Subcutaneous abdominal adipose tissue (tissue), 5 donors: ENCODE measurements at regions not wholly inside any gene's neighbourhood (a gene's known extent, or its start where the extent isn't known, plus 50 kb on each side); places are given as distances from the start of the nearest gene placed in this dataset.
A peak's percentile ranks its signal among the peaks of the same experiment; 100 is the strongest.

ENCODE experiments used
- H3K27ac ChIP-seq: one replicate; pipeline ENCODE4 v1.7.0; 2013; ENCODE audit warnings: low read depth, mild to moderate bottlenecking, inconsistent platforms, low read length, moderate library complexity
- H3K27me3 ChIP-seq, 5 donors: one replicate each; pipeline ENCODE4 v1.7.0; 2013; ENCODE audit warnings: low read length in 5 of 5, inconsistent platforms in 1 of 5; ENCODE audit not compliant: control insufficient read depth in 5 of 5, insufficient read depth in 4 of 5
- H3K36me3 ChIP-seq, 5 donors: one replicate each; pipeline ENCODE4 v1.7.0; 2013; ENCODE audit warnings: low read length in 5 of 5; ENCODE audit not compliant: control insufficient read depth in 5 of 5, insufficient read depth in 5 of 5
- H3K4me1 ChIP-seq, 5 donors: one replicate each; pipeline ENCODE4 v1.7.0; 2013; ENCODE audit warnings: low read length in 5 of 5, mild to moderate bottlenecking in 3 of 5, moderate library complexity in 1 of 5; ENCODE audit not compliant: control insufficient read depth in 5 of 5, insufficient read depth in 5 of 5
- H3K4me3 ChIP-seq, 5 donors: one replicate each; pipeline ENCODE4 v1.7.0; 2013; ENCODE audit warnings: low read length in 5 of 5, low read depth in 1 of 5
- H3K9ac ChIP-seq, 5 donors: one replicate each; pipeline ENCODE4 v1.7.0; 2013; ENCODE audit warnings: low read length in 5 of 5, mild to moderate bottlenecking in 4 of 5, moderate library complexity in 3 of 5
- H3K9me3 ChIP-seq, 5 donors: one replicate each; pipeline ENCODE4 v1.7.0; 2013; ENCODE audit warnings: low read length in 5 of 5; ENCODE audit not compliant: control insufficient read depth in 5 of 5
- donor health status: healthy.
- donor health status: healthy.
- donor health status: healthy.
- donor health status: healthy.
- donor health status: healthy.

GRCh38 chrX:40446921-40447320 lies 133.8 kb upstream of the ATP6AP2 start:
- no peaks in the 10 kb centered on the region for H3K36me3 ChIP-seq
- H3K27me3 ChIP-seq: peaks cover 0 to 15% (median 5%) of the 10 kb centered on the region in 5 donors
- peaks cover 0 to 11% (median 1%) of the 10 kb centered on the region in 5 donors for H3K4me1 ChIP-seq
- H3K9me3 ChIP-seq: peaks cover 0 to 11% (median 0%) of the 10 kb centered on the region in 5 donors
- no peak overlapping the region for H3K4me3 ChIP-seq
- H3K27ac ChIP-seq: no peak overlapping the region
- no peak overlapping the region for H3K9ac ChIP-seq

DNA sequence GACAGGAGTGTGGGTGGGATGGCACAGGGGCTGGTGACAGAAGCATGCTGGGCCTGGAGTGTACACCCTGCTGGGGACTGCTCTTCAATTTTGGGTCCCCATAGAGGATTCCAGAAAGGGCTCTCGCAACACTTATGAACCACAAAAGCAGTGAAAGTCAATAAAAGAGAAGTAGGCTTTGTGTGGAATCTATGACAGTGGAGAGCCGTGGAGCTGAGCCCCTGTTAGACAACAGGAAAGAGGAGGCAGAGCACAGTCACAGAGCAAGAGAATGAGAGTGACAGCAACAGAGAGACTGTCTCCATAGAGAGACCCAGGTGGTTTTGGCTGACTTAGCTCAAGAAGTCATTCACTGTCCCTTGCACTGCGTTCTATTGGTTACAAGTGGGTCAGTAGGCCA lies 135.1 kb upstream of the ATP6AP2 start:
- Histone ChIP-seq H3K4me1 (peaks cover 0 to 11% (median 1%) of the 10 kb centered on the region in 5 donors), H3K27ac (no peak overlapping the region), H3K9ac (no peak overlapping the region), H3K27me3 (peaks cover 0 to 15% (median 5%) of the 10 kb centered on the region in 5 donors), H3K36me3 (no peaks in the 10 kb centered on the region), H3K9me3 (peaks cover 0 to 11% (median 0%) of the 10 kb centered on the region in 5 donors), H3K4me3 (no peak overlapping the region)

DNA sequence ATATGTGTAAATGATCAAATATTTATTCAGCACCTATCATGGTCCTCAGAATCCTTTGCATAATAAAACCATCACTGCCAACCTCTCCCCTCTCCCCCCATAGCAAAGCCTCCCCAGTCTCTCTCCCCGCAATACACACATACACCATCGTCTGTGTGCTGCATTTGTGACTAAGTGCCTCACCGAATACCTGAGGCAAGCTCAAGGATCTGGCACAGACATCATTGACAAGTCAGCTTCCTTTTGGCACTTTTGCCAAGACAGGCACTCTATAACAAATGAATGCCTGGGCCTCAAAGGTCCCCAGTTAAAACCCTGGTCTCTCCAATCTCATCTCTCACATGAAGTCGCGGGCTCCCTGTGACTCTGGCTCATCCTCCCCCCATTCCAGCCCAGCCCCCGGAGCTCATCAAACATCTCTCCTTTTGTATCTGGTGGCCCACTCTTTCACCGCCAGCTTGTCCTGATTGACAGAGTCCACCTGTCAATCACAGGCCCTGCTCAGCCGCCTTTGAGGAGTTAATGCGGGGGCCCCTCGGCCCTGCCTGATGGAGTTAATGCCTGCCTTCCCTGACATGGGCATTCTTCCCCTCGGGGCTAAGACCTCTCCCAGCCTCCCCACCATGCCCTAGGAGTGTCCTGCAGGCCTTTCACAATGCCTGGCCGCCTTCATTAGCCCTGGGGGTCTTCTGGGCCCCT lies 135.8 kb upstream of the ATP6AP2 start:
- H3K9ac ChIP-seq: no peak overlapping the region
- H3K4me3 ChIP-seq: no peak overlapping the region
- peaks cover 0 to 11% (median 0%) of the 10 kb centered on the region in 5 donors for H3K9me3 ChIP-seq
- no peaks in the 10 kb centered on the region for H3K36me3 ChIP-seq
- H3K27ac ChIP-seq: no peak overlapping the region
- H3K4me1 ChIP-seq: peaks cover 0 to 11% (median 1%) of the 10 kb centered on the region in 5 donors
- peaks cover 0 to 16% (median 5%) of the 10 kb centered on the region in 5 donors for H3K27me3 ChIP-seq

- Histone ChIP-seq H3K27me3 (peaks cover 0 to 19% (median 5%) of the 10 kb centered on the region in 5 donors), H3K9me3 (peaks cover 0 to 11% (median 0%) of the 10 kb centered on the region in 5 donors), H3K4me1 (peaks cover 0 to 11% (median 0%) of the 10 kb centered on the region in 5 donors), H3K27ac (no peak overlapping the region), H3K9ac (no peak overlapping the region), H3K4me3 (no peak overlapping the region), H3K36me3 (no peaks in the 10 kb centered on the region)
Measured at GRCh38 chrX:40444133-40444532, 136.6 kb upstream of the ATP6AP2 start.

DNA sequence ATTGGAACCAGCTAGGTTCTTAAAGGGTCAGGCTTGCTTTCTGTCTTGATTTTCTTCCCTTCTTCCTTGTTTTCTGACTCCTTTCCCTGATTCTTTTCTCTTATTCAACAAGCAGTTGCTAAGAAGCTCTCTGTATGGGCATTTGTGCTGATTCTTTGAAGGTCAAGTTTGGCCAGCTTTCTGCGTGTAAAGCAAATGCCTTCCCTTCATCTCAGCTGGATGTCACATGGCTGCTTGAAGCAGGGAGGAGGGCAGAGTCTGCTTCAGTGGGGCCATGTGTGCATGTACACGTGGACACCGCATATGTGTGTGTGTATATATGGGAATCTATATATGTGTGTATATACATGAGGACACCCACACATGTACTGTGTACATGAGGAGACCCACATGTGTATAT lies 139.9 kb upstream of the ATP6AP2 start:
- Histone ChIP-seq H3K27ac (no peak overlapping the region), H3K4me1 (no peaks in the 10 kb centered on the region), H3K4me3 (no peak overlapping the region), H3K9me3 (peaks cover 0 to 5% (median 0%) of the 10 kb centered on the region in 5 donors), H3K9ac (no peak overlapping the region), H3K27me3 (peaks cover 2 to 24% (median 11%) of the 10 kb centered on the region in 5 donors), H3K36me3 (no peaks in the 10 kb centered on the region)

DNA sequence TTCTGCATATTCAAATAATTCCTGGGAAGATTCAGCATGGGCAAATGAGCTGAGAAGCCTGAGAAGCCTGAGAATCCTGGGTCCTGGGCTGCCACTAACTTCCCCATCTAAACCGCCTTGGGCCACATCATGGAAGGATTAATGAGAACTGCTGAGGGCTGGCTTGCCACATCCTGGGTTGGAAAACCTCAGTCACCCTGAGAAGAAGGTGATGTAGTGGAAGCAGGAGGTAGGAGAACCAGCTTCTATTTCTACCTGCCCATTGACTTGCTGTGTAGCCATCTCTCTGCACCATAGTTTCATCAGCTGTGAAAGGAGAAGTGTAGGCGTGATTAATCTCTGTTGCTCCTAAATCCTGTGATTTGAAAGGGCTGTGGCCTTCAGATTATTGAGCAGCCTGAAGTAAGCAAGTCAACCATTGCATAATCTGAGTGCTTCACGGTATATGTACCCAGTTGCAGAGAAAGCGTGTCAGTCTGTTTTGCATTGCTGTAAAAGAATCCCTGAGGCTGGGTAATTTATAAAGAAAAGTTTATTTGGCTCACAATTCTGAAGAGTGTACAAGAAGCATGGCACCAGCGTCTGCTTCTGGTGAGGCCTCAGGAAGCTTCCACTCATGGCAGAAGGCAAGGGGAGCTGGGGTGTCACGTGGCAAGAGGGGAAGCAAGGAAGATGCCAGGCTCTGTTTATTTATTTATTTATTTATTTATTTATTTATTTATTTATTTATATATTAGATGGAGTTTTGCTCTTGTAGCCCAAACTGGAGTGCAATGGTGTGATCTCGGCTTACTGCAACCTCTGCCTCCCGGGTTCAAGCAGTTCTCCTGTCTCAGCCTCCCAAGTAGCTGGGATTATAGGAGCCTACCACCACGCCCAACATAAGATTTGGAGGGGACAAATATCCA lies 140.9 kb upstream of the ATP6AP2 start:
- Histone ChIP-seq H3K27me3 (peaks cover 0 to 19% (median 10%) of the 10 kb centered on the region in 5 donors), H3K27ac (no peak overlapping the region), H3K9ac (no peak overlapping the region), H3K4me1 (peaks cover 0 to 8% (median 5%) of the 10 kb centered on the region in 5 donors), H3K36me3 (no peaks in the 10 kb centered on the region), H3K9me3 (peaks cover 0 to 2% (median 0%) of the 10 kb centered on the region in 5 donors), H3K4me3 (no peak overlapping the region)

DNA sequence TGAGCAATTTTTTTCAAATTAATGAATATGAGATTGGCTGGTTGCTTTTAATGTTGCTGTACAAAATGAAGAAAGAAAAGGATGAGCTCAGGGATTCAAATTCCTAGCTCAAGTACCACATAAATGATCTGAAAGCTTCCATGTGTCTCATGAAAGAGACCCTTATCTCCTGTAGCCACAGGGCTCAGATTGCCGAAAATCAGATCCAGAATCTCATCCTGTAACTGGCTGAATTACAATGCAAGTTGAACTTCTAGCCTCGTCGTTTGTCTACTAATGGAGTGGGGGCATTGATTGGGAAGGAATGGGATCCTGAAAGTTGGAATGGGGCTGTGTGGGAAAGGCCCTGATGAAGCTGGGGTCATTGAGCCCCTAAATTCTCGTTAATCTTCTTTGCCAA lies 143.4 kb upstream of the ATP6AP2 start:
- Histone ChIP-seq H3K4me1 (peaks cover 0 to 12% (median 9%) of the 10 kb centered on the region in 5 donors), H3K9ac (no peak overlapping the region), H3K4me3 (no peak overlapping the region), H3K36me3 (no peaks in the 10 kb centered on the region), H3K27ac (no peak overlapping the region), H3K9me3 (no peaks in the 10 kb centered on the region), H3K27me3 (peaks cover 0 to 16% (median 11%) of the 10 kb centered on the region in 5 donors)

GRCh38 chrX:40434947-40435346 lies 145.8 kb upstream of the ATP6AP2 start:
- Histone ChIP-seq H3K27me3 (peaks cover 0 to 14% (median 8%) of the 10 kb centered on the region in 5 donors), H3K9me3 (peaks cover 0 to 3% (median 0%) of the 10 kb centered on the region in 5 donors), H3K9ac (no peak overlapping the region), H3K36me3 (no peaks in the 10 kb centered on the region), H3K27ac (no peak overlapping the region), H3K4me3 (peak overlapping the region in 3 of 5 donors; percentile 32 to 39 (median 32)), H3K4me1 (peaks cover 0 to 12% (median 9%) of the 10 kb centered on the region in 5 donors)

DNA sequence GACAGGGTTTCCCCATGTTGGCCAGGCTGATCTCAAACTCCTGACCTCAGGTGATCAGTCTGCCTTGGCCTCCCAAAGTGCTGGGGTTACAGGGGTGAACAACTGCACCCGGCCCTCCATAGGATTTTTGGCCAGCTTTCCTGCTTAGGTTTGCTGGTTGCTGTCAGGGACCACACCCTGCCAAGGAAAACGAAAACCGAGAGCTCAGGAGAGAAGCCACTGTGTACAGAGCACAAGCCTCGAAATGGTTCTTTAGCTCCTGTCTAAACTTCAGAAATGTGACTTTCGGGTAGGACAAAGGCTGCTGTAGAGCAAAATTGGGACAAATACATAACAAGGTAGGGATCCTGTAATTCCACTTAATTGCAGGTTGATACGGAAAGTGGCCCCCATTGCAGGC lies 146.3 kb upstream of the ATP6AP2 start:
- peaks cover 0 to 3% (median under 1%) of the 10 kb centered on the region in 5 donors for H3K9me3 ChIP-seq
- peaks cover 0 to 14% (median 8%) of the 10 kb centered on the region in 5 donors for H3K27me3 ChIP-seq
- peak overlapping the region in 2 of 5 donors; percentile 32 to 39 for H3K4me3 ChIP-seq
- no peaks in the 10 kb centered on the region for H3K36me3 ChIP-seq
- H3K4me1 ChIP-seq: peaks cover 0 to 12% (median 9%) of the 10 kb centered on the region in 5 donors
- no peak overlapping the region for H3K27ac ChIP-seq
- H3K9ac ChIP-seq: no peak overlapping the region
